Uterus (tissue), 2 donors: ENCODE measurements at regions not wholly inside any gene's neighbourhood (a gene's known extent, or its start where the extent isn't known, plus 50 kb on each side); places are given as distances from the start of the nearest gene placed in this dataset.

Experiments used
- CTCF ChIP-seq, 4 experiments: fragments of 200-600 bp in 2 of 4; fragments of 450-650 bp in 2 of 4; sonication (generic) in 2 of 4; IDR thresholded peaks; one replicate each; pipeline ENCODE4 v1.5.1; 2016 to 2019; ENCODE audit warnings: antibody characterized with exemption in 4 of 4, mild to moderate bottlenecking in 2 of 4, moderate library complexity in 1 of 4
- POLR2A ChIP-seq, 2 donors: fragments of 450-650 bp; IDR thresholded peaks; one replicate each; pipeline ENCODE4 v1.6.1; 2016; ENCODE audit warnings: antibody characterized with exemption in 2 of 2, mild to moderate bottlenecking in 1 of 2, moderate library complexity in 1 of 2

DNA sequence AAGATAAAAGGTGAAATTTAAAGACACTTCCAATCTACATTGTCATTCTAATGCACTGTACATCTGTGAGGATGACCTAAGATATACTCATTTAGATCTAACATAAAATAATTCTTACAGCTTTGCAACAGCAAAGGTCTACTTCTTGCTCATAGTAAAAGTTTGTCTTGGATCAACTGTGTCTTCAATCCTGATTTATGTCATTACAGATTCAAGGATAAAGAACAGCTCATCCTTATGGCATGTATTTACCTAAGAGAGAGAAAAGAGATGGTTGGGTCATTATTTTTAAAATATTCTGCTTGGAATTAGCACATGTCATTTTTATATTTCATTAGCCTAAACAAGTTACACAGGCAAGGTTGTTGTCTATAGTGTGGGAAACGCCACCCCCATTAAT is 2193.1 kb downstream of the PCDH9 start:
- TF ChIP-seq CTCF (IDR thresholded peaks at IDR 0.05) (no peak), POLR2A (IDR thresholded peaks at IDR 0.05) (no peak)
